ENCODE measurements at regions not wholly inside any gene's neighbourhood (a gene's known extent, or its start where the extent isn't known, plus 50 kb on each side); places are given as distances from the start of the nearest gene placed in this dataset.

- TF ChIP-seq CTCF (IDR thresholded peaks at IDR 0.05; ENCODE audit: low read depth, low read length, poor library complexity, severe bottlenecking): no peak
- no peak for TF ChIP-seq EZH2phosphoT487 (IDR thresholded peaks at IDR 0.05; ENCODE audit: borderline replicate concordance, low read length)
Observed at GRCh38 chr16:60371591-60371990, 1637.5 kb upstream of the GOT2 start.

All from DOHH2 (cell line).